ENCODE measurements at regions not wholly inside any gene's neighbourhood (a gene's known extent, or its start where the extent isn't known, plus 50 kb on each side); places are given as distances from the start of the nearest gene placed in this dataset.

DNA sequence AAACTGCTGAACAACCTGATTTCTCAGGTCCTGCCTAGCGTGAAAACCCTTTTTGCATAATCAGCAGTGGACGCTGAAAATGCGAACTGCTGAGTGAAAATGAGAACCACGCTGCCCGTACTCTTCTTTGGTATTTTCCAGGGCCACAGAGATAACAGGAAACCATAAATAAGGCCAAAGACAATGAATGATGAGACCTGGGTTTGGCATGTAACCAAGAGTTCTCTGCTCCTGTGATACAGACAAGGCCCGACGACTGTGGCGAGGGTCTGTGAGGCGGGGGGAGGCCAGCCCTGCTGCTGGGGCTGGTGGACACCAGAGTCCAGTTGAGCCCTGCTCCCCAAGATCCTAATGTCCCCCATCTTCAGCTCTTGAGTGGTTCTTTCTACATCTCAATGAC lies 236.0 kb downstream of the WDR11 start:
- CTCF ChIA-PET: no interaction called here

DNA sequence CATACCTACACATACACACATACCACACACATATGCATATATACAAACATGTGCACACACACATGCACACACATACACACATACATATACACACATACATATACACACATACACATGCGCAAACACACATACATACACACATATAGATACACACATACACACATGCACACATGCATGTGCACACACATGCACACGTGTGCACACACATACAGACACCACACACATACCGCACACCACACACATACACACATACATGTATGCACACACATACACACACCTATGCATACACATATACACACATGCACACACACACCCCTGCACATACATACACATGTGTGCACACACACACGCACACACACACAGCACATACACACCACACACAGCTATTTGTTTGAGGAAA lies 236.5 kb downstream of the WDR11 start:
- ChIA-PET RAD21 (ENCODE audit: low non-redundant PET in 1 of 2, low total read pairs in 2 of 2, uncharacterized antibody in 2 of 2, unreplicated experiment in 2 of 2) (no interaction called here), CTCF (interaction anchor here (1.1 kb wide), 1 partner anchor 18 kb away, joined by 3 read pairs; no protein-coding TSS in a partner anchor), POLR2A (no interaction called here)
- Histone ChIP-seq H3K4me1 (ENCODE audit: control insufficient read depth in 1 of 2, insufficient read depth in 2 of 2, low read length in 2 of 2) (peaks cover 7 to 12% of the 10 kb centered on the region in 2 experiments; a peak in 3 of 4 replicates), H3K9me2 (ENCODE audit: insufficient read depth) (no peaks in the 10 kb centered on the region), H3K4me2 (ENCODE audit: low read length) (no peak overlapping the region), H3K9ac (ENCODE audit: low read length) (no peak overlapping the region), H3K79me2 (ENCODE audit: insufficient read depth, low read length) (no peaks in the 10 kb centered on the region), H3K36me3 (ENCODE audit: control insufficient read depth in 1 of 2, insufficient read depth in 2 of 2, low read length in 2 of 2) (no peaks in the 10 kb centered on the region), H3K4me3 (replicated peaks in 1 of 2; ENCODE audit: low read depth in 1 of 2, low read length in 2 of 2) (no peak overlapping the region), H4K20me1 (ENCODE audit: insufficient read depth) (no peaks in the 10 kb centered on the region), H3K27ac (ENCODE audit: low read depth, low read length) (no peak overlapping the region), H2AFZ (ENCODE audit: low read depth, low read length, poor library complexity, severe bottlenecking) (no peak overlapping the region), H3K27me3 (ENCODE audit: insufficient read depth, low read length) (0 out of 2 replicates have a peak, but pooled peaks cover 9% of the 10 kb centered on the region), H3K9me3 (ENCODE audit: control insufficient read depth in 1 of 2, insufficient read depth in 1 of 2, low read depth in 1 of 2, low read length in 2 of 2) (no peaks in the 10 kb centered on the region)
- BruUV-seq (replicated peaks): no TSS peak
- no peak for ATAC-seq
- intact Hi-C loops (cut with micrococcal nuclease): loop anchor here (1.0 kb wide), 2 partner anchors 521 to 647 kb away; no protein-coding TSS in a partner anchor
- DNase-seq (ENCODE audit: low read depth, low spot score): no peak
- TF ChIP-seq RAD21 (IDR thresholded peaks at IDR 0.05; ENCODE audit: low read depth): no peak
- TF ChIP-seq CEBPB (IDR thresholded peaks at IDR 0.05; ENCODE audit: low read depth): no peak
- TF ChIP-seq EGR1 (IDR thresholded peaks at IDR 0.05; ENCODE audit: low read depth): no peak
- no peak for TF ChIP-seq POLR2A (IDR thresholded peaks at IDR 0.05; ENCODE audit: borderline replicate concordance, extremely low read depth, insufficient read depth, insufficient read length)
- TF ChIP-seq SRF (IDR thresholded peaks at IDR 0.05; ENCODE audit: low read depth): no peak
- TF ChIP-seq, protein P1, sequence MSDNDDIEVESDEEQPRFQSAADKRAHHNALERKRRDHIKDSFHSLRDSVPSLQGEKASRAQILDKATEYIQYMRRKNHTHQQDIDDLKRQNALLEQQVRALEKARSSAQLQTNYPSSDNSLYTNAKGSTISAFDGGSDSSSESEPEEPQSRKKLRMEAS (IDR thresholded peaks at IDR 0.05): no peak
- TF ChIP-seq SP1 (IDR thresholded peaks at IDR 0.05; ENCODE audit: low read depth): no peak
- no peak for TF ChIP-seq TCF7L2 (IDR thresholded peaks at IDR 0.05; ENCODE audit: borderline replicate concordance, extremely low read depth, insufficient read depth, insufficient read length)
- TF ChIP-seq, protein P2, sequence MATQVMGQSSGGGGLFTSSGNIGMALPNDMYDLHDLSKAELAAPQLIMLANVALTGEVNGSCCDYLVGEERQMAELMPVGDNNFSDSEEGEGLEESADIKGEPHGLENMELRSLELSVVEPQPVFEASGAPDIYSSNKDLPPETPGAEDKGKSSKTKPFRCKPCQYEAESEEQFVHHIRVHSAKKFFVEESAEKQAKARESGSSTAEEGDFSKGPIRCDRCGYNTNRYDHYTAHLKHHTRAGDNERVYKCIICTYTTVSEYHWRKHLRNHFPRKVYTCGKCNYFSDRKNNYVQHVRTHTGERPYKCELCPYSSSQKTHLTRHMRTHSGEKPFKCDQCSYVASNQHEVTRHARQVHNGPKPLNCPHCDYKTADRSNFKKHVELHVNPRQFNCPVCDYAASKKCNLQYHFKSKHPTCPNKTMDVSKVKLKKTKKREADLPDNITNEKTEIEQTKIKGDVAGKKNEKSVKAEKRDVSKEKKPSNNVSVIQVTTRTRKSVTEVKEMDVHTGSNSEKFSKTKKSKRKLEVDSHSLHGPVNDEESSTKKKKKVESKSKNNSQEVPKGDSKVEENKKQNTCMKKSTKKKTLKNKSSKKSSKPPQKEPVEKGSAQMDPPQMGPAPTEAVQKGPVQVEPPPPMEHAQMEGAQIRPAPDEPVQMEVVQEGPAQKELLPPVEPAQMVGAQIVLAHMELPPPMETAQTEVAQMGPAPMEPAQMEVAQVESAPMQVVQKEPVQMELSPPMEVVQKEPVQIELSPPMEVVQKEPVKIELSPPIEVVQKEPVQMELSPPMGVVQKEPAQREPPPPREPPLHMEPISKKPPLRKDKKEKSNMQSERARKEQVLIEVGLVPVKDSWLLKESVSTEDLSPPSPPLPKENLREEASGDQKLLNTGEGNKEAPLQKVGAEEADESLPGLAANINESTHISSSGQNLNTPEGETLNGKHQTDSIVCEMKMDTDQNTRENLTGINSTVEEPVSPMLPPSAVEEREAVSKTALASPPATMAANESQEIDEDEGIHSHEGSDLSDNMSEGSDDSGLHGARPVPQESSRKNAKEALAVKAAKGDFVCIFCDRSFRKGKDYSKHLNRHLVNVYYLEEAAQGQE (IDR thresholded peaks at IDR 0.05; ENCODE audit: low read depth): no peak
- no peak for TF ChIP-seq CBX3 (IDR thresholded peaks at IDR 0.05; ENCODE audit: low read depth)
- no peak for TF ChIP-seq SIN3A (IDR thresholded peaks at IDR 0.05; ENCODE audit: low read depth)
- TF ChIP-seq, protein P3, sequence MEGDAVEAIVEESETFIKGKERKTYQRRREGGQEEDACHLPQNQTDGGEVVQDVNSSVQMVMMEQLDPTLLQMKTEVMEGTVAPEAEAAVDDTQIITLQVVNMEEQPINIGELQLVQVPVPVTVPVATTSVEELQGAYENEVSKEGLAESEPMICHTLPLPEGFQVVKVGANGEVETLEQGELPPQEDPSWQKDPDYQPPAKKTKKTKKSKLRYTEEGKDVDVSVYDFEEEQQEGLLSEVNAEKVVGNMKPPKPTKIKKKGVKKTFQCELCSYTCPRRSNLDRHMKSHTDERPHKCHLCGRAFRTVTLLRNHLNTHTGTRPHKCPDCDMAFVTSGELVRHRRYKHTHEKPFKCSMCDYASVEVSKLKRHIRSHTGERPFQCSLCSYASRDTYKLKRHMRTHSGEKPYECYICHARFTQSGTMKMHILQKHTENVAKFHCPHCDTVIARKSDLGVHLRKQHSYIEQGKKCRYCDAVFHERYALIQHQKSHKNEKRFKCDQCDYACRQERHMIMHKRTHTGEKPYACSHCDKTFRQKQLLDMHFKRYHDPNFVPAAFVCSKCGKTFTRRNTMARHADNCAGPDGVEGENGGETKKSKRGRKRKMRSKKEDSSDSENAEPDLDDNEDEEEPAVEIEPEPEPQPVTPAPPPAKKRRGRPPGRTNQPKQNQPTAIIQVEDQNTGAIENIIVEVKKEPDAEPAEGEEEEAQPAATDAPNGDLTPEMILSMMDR (IDR thresholded peaks at IDR 0.05 in 2 of 3, conservative IDR thresholded peaks at IDR 0.05 in 1 of 3; ENCODE audit: borderline replicate concordance in 1 of 3, insufficient read depth in 1 of 3, low read depth in 2 of 3, low read length in 2 of 3): no peak
- TF ChIP-seq ZNF274 (IDR thresholded peaks at IDR 0.05; ENCODE audit: low read depth, low read length): no peak

More for the DNA sequence above, 236.0 kb downstream of the WDR11 start:
- RAD21 ChIA-PET (ENCODE audit: low non-redundant PET in 1 of 2, low total read pairs in 2 of 2, uncharacterized antibody in 2 of 2, unreplicated experiment in 2 of 2): no interaction called here
- BruUV-seq (replicated peaks): no TSS peak
- TF ChIP-seq EGR1 (IDR thresholded peaks at IDR 0.05; ENCODE audit: low read depth) (no peak), SRF (IDR thresholded peaks at IDR 0.05; ENCODE audit: low read depth) (no peak), POLR2A (IDR thresholded peaks at IDR 0.05; ENCODE audit: borderline replicate concordance, extremely low read depth, insufficient read depth, insufficient read length) (no peak), POLR2AphosphoS5 (IDR thresholded peaks at IDR 0.05; ENCODE audit: low read depth, low read length) (no peak), ZFX (IDR thresholded peaks at IDR 0.05) (no peak)
- TF ChIP-seq, protein P4, sequence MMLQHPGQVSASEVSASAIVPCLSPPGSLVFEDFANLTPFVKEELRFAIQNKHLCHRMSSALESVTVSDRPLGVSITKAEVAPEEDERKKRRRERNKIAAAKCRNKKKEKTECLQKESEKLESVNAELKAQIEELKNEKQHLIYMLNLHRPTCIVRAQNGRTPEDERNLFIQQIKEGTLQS (IDR thresholded peaks at IDR 0.05): no peak
- H3K27me3 ChIP-seq (ENCODE audit: insufficient read depth, low read length): peaks cover 12% of the 10 kb centered on the region; the same call in 1 of the 2 replicates
- no peak overlapping the region for H2AFZ ChIP-seq (ENCODE audit: low read depth, low read length, poor library complexity, severe bottlenecking)
- no peak for DNase-seq (ENCODE audit: low read depth, low spot score)
- intact Hi-C loops (cut with micrococcal nuclease): no loop called here
- ATAC-seq: no peak
- H3K9me3 ChIP-seq (ENCODE audit: control insufficient read depth in 1 of 2, insufficient read depth in 1 of 2, low read depth in 1 of 2, low read length in 2 of 2): no peaks in the 10 kb centered on the region
- POLR2A ChIA-PET: no interaction called here
- peaks cover 3 to 6% of the 10 kb centered on the region in 2 experiments; a peak in 3 of 4 replicates for H3K4me1 ChIP-seq (ENCODE audit: control insufficient read depth in 1 of 2, insufficient read depth in 2 of 2, low read length in 2 of 2)
- no peak overlapping the region for H3K4me3 ChIP-seq (replicated peaks in 1 of 2; ENCODE audit: low read depth in 1 of 2, low read length in 2 of 2)
- H3K79me2 ChIP-seq (ENCODE audit: insufficient read depth, low read length): no peaks in the 10 kb centered on the region
- no peak overlapping the region for H3K9ac ChIP-seq (ENCODE audit: low read length)
- H3K4me2 ChIP-seq (ENCODE audit: low read length): no peak overlapping the region
- no peaks in the 10 kb centered on the region for H4K20me1 ChIP-seq (ENCODE audit: insufficient read depth)
- no peaks in the 10 kb centered on the region for H3K9me2 ChIP-seq (ENCODE audit: insufficient read depth)
- no peaks in the 10 kb centered on the region for H3K36me3 ChIP-seq (ENCODE audit: control insufficient read depth in 1 of 2, insufficient read depth in 2 of 2, low read length in 2 of 2)
- H3K27ac ChIP-seq (ENCODE audit: low read depth, low read length): no peak overlapping the region
